GM19035 (cell line): ENCODE measurements at regions not wholly inside any gene's neighbourhood (a gene's known extent, or its start where the extent isn't known, plus 50 kb on each side); places are given as distances from the start of the nearest gene placed in this dataset.

ENCODE experiments used
- ATAC-seq: cut with Tn5 transposase; IDR thresholded peaks from one replicate; pipeline ENCODE4 v1.9.1; 2021; ENCODE audit not compliant: unreplicated experiment

GRCh38 chr12:77433799-77434198, 368.4 kb upstream of the E2F7 start:
- ATAC-seq: no peak

GRCh38 chr12:77429426-77429825, 364.1 kb upstream of the E2F7 start:
- no peak for ATAC-seq

- ATAC-seq: no peak
These were observed 355.8 kb upstream of the E2F7 start for GRCh38 chr12:77421152-77421551.

GRCh38 chr12:77409551-77409950, 344.2 kb upstream of the E2F7 start:
- no peak for ATAC-seq

- no peak for ATAC-seq
These were observed 342.6 kb upstream of the E2F7 start for GRCh38 chr12:77407931-77408330.

- ATAC-seq: no peak
These were observed 341.0 kb upstream of the E2F7 start for GRCh38 chr12:77406219-77406905.

- no peak for ATAC-seq
These were observed 337.3 kb upstream of the E2F7 start for GRCh38 chr12:77402716-77403115.

- no peak for ATAC-seq
These were observed 336.4 kb upstream of the E2F7 start for GRCh38 chr12:77401770-77402081.

- no peak for ATAC-seq
These were observed 335.8 kb upstream of the E2F7 start for GRCh38 chr12:77401064-77401769.

- no peak for ATAC-seq
These were observed 327.2 kb upstream of the E2F7 start for GRCh38 chr12:77392467-77393088.

GRCh38 chr12:77388445-77389265, 323.3 kb upstream of the E2F7 start:
- no peak for ATAC-seq

GRCh38 chr12:77387671-77388070, 322.3 kb upstream of the E2F7 start:
- no peak for ATAC-seq

GRCh38 chr12:77387214-77387613, 321.8 kb upstream of the E2F7 start:
- no peak for ATAC-seq

- ATAC-seq: no peak
These were observed 319.6 kb upstream of the E2F7 start for GRCh38 chr12:77384941-77385340.

GRCh38 chr12:77382096-77382742, 316.9 kb upstream of the E2F7 start:
- ATAC-seq: no peak

GRCh38 chr12:77377622-77378021, 312.3 kb upstream of the E2F7 start:
- no peak for ATAC-seq

GRCh38 chr12:77377116-77377515, 311.7 kb upstream of the E2F7 start:
- ATAC-seq: no peak

GRCh38 chr12:77374673-77375072, 309.3 kb upstream of the E2F7 start:
- ATAC-seq: no peak

GRCh38 chr12:77372494-77372893, 307.1 kb upstream of the E2F7 start:
- no peak for ATAC-seq

GRCh38 chr12:77372026-77372425, 306.7 kb upstream of the E2F7 start:
- ATAC-seq: no peak

GRCh38 chr12:77368379-77368778, 303.0 kb upstream of the E2F7 start:
- ATAC-seq: no peak
